ENCODE measurements at regions not wholly inside any gene's neighbourhood (a gene's known extent, or its start where the extent isn't known, plus 50 kb on each side); places are given as distances from the start of the nearest gene placed in this dataset.

DNA sequence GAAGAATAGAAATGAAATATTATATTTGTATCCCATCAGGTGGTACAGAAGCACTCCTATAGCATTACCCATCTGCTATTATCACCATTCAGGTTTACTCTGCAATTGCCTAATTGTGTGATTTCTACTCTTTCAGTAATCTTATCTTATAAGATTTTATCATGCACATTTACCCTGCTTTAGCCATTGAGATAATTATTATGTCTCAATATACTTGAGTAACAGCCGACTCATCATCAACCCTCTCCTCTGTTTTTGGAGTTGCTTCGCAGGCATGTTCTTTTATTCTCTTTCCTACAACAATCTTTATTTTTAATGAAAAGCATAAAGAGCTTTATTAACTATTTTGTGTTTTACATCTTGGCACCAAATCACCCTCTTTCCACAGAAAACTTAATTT, 419.9 kb downstream of the LRIG3 start:
- TF ChIP-seq CTCF (IDR thresholded peaks at IDR 0.05; ENCODE audit: low read depth, low read length) = no peak
- TF ChIP-seq EZH2phosphoT487 (IDR thresholded peaks at IDR 0.05; ENCODE audit: low read depth) = no peak
